Suppressor macrophage treated with lipopolysaccharide for 1 hour (primary cell): ENCODE measurements at regions not wholly inside any gene's neighbourhood (a gene's known extent, or its start where the extent isn't known, plus 50 kb on each side); places are given as distances from the start of the nearest gene placed in this dataset.
"Not testable (repeated sequence)": the region's sequence is repeated elsewhere in the genome, so short reads cannot be mapped to it uniquely, and the experiment has no call there.

ENCODE experiments used
- DNase-seq, 3 donors: peaks; one replicate each; pipeline ENCODE4 v3.0.0-alpha.2; 2020 to 2022

- not testable (repeated sequence) for DNase-seq
Observed at GRCh38 chr20:39957911-39958310, 731.1 kb downstream of the MAFB start.

GRCh38 chr20:39954621-39955020 lies 734.4 kb downstream of the MAFB start:
- DNase-seq, result no peak

DNA sequence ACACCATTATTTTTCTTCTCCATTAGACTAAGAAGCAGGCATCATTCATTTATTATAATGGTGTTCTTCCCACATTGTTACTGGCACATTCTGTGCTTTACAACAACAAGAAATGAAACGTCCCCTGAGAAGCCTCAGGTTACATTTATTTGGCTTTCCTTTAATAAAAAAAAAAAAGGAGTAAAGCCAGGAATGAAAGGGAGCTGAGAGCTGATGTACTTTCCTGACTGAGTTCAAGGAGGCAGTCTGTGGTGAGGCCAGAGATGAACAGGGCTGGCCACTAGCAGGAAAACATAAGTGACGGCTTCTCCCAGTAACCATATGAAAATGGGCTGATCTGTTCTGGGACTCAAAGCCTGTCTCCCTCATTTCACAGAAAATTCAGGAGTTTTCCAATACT lies 742.1 kb downstream of the MAFB start:
- DNase-seq, result no peak

- no peak for DNase-seq
Observed at GRCh38 chr20:39946053-39946810, 742.8 kb downstream of the MAFB start.

DNA sequence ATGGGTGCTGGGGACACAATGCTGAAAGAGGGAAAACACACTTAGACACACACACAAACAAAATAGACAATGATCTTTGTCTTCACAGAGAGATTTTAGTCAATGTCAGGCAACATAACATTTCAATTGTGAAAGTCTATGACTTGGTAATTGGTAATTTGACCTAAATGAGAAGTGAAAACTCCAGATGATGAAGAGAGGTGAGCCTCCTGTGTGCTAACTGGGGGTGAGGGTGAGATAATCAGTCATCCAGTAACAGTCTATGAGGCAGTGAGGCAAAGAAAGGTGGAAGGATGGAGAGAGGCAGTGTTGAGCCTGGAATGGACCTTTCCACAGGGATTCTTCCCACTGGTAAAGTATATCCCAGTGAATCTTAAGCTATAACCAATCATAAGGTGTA lies 744.2 kb downstream of the MAFB start:
- DNase-seq, result no peak

GRCh38 chr20:39943336-39943735 lies 745.7 kb downstream of the MAFB start:
- no peak for DNase-seq

DNA sequence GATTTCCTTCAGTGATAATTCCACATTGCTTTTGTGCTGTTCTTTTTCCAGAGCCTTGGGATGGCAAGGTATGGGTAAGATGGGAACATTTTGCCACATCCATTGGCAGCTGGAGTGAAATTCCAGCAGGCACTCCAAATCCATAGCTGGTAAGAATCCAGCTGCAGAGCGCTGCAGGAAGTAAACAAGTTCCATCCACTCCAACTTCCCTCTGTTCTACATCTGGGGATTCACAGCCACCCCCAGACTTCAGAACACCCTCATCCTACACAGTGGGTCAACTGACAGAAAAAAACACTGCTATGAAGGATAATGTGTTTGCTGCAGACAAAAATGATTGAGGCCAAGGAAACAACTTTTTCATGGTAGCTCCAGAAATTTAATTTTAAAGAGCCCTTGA lies 747.8 kb downstream of the MAFB start:
- DNase-seq, result peak; percentile 56 to 60 (median 58)

GRCh38 chr20:39939241-39939865 lies 749.7 kb downstream of the MAFB start:
- peak in 1 of 3 donors; percentile 29 for DNase-seq

DNA sequence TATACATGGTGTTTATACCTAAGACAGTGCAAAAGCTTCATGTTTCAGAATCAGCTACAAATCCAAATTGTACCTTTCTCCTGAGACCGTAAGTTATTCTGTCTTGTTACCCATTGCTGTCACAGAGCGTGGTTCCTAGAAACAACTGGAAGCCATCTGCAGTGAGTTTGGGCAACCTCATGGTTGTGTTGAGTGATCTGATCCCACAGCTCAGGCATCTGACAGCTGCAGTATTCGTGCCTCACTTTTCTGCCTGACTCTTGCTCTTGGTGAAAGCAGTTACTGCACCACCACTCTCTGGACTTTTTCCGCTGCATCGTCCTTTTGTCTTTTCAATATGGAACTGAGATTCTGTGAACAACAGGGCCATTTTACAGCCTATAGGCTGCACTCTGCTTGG lies 752.6 kb downstream of the MAFB start:
- DNase-seq, result no peak

- DNase-seq, result peak; percentile 33 to 62 (median 54)
Observed at GRCh38 chr20:39935901-39936300, 753.1 kb downstream of the MAFB start.

GRCh38 chr20:39916236-39916765 lies 772.7 kb downstream of the MAFB start:
- DNase-seq, result no peak

DNA sequence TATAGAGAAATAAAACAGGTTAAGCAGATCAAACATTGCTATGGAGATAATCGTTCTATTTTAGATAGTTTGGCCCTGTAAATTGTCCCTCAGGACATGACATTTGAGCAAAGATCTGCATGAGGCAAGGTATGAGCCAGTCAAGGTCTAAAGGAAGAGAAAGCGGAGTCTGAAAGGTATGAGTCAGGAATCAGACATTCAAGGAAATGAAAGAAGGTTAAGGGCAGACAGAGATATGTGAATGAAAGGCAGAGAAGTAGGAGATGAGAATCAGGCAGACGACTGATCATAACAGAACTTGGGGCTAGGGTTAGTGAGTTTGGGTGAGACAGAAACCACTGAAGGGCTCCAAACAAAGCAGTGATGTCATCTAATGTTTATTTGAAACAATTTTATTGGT lies 775.8 kb downstream of the MAFB start:
- DNase-seq, result no peak

- no peak for DNase-seq
Observed at GRCh38 chr20:39911497-39911896, 777.5 kb downstream of the MAFB start.

DNA sequence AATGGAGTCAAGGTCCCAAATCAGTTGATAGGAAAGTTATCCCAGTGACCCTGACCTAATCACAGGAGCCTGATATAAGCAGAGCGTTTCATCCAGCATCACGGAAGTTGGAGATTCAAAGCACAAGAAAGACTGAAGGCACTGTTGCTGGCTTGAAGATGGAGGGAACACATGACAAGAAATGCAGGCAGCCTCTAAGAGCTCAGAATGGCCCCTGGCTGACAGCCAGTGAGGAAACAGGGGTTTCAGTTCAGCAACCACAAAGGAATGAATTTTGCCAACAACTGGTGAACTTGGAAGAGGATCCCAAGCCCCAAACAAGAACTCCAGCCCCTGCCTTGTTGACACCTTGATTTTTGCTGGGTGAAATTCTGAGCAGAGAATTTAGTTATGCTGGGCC lies 778.5 kb downstream of the MAFB start:
- peak in 1 of 3 donors; percentile 3 for DNase-seq

DNA sequence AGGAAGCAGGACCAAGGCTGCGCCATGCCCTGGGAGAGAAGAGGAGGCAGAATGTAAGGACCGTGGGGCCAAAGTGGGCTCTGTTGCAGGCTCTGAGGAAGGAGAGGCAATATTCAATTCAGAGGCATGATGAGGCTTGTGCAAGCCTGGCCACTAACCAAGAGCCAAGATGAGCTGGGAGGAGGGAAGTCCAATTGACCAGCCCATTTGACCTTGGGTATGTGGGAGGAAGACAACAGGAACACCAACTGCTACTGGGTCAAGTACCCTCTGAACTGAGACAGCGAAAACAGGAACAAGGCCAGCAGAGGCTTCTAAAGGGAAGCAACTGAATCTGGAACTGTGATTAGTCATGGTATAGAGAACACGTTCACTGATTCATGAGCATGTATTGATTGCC lies 779.6 kb downstream of the MAFB start:
- peak; percentile 88 to 95 (median 94) for DNase-seq

DNA sequence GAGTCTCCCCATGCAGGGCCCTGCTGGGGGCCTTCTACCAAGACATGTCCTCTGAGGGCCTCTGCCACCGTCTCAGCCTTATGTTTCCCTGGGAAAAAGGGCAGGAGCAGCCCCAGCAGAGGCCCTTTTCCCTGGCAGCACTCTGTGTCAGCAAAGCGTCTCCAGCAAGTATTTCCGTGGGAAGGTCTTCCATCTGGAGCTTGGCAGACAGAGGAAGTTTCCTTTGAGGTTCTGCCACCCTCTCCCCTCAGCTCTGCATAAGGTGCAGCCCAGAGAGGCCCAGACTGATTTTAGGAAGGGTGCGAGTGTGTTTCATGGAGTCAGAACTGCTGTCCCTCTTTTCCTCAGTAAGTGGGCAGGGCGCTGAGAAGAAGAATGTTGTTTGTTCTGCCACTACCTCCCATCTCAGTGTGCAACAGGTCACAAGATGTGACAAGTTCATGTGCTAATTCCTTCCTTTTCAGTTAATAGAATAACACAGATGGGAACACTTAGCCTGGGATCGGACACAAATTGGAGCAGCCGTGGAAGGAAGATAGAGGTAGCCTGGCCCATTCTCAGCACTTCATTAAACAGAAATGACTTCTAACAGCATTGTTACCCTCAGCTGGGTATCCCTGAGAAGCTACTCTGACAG lies 784.4 kb downstream of the MAFB start:
- DNase-seq, result no peak

DNA sequence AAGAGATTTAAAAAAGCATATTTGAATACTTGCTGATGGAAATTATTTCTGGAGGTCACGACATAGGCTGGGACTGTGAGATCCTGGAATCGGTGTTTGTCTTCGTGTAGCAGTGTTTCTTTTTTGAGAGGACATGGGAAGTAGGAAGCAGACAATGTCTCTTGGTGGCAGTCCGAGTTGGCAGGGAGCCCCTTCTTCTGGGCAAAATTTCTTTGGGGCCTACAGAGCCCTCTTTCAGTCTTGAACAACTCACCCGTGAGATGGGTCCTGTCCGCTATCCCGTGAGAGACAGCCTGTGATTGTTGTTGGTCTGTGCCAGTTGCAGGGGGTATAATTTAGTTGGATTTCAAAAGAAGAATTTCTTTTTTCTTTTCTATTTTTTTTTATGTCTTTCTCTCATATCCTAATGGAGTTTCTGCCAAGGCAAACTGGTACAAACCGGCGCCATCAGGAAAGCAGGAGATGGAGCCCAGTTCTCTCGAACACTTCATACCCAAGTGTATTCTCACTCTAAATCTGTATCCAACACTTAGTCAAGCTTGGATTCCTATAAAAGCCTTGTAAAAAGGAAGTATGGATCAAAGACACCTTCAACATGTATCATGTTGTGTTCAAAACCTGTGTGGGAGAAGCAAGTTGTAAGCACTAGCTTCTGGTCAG lies 785.1 kb downstream of the MAFB start:
- DNase-seq, result no peak

DNA sequence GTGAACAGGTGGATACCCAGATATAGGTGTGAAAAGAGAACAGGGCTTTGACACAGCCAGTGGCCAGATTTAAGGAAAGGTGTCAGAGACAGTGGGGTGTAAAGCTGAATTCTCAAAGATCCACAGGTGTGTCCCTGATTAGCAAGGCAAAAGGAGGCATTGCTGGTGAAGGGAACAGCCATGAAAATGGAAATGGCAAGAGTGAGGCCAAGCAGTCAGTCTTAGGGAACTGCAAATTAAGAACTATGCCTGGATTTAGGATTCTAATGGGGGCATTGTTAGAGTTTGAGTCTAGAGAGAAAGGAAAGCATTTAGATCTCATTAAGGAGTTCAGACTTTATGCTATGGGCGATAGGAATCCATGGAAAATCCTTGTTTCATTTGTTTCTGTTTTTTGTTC lies 789.2 kb downstream of the MAFB start:
- DNase-seq, result no peak

- DNase-seq, result no peak
Observed at GRCh38 chr20:39898467-39898852, 790.6 kb downstream of the MAFB start.

- DNase-seq, result no peak
Observed at GRCh38 chr20:39897781-39898466, 791.1 kb downstream of the MAFB start.

- DNase-seq, result peak in 1 of 3 donors; percentile 29
Observed at GRCh38 chr20:39897058-39897457, 792.0 kb downstream of the MAFB start.

DNA sequence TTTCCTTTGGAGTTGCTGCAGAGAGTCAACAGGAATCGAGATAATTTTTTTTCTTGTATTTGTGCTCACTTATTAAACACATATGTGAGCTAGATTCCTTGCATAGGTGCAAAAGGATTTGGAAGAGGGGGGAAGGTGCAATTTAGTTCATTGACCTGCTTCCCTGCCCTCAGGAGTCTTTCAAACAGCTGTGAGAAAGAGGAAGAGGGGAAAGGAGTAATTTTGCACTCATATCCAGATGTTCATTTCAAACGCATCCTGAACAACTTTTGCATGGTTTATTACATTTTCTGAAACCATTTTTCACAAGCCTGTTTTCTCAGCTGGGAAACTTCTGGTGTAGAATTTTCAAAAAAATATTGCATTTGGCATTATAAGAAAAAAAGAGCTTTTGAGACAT lies 795.0 kb downstream of the MAFB start:
- DNase-seq, result no peak
